ES-I3 (cell line): ENCODE measurements at regions not wholly inside any gene's neighbourhood (a gene's known extent, or its start where the extent isn't known, plus 50 kb on each side); places are given as distances from the start of the nearest gene placed in this dataset.
"Not testable (repeated sequence)": the region's sequence is repeated elsewhere in the genome, so short reads cannot be mapped to it uniquely, and the experiment has no call there.

ENCODE experiments used
- H3K36me3 ChIP-seq: 2 replicates; pipeline ENCODE4 v1.6.1; 2013; ENCODE audit warnings: mild to moderate bottlenecking, low read length, control low read depth, moderate library complexity; ENCODE audit not compliant: insufficient read depth
- H3K4me1 ChIP-seq: 2 replicates; pipeline ENCODE4 v1.6.1; 2013; ENCODE audit warnings: mild to moderate bottlenecking, control low read depth, low read length; ENCODE audit not compliant: insufficient read depth
- H3K9ac ChIP-seq: 2 replicates; pipeline ENCODE4 v1.6.1; 2013; ENCODE audit warnings: low read depth, mild to moderate bottlenecking, low read length, moderate library complexity
- H3K9me3 ChIP-seq: 2 replicates; pipeline ENCODE4 v1.6.1; 2013; ENCODE audit warnings: mild to moderate bottlenecking, low read length, moderate library complexity; ENCODE audit not compliant: control insufficient read depth, insufficient read depth

DNA sequence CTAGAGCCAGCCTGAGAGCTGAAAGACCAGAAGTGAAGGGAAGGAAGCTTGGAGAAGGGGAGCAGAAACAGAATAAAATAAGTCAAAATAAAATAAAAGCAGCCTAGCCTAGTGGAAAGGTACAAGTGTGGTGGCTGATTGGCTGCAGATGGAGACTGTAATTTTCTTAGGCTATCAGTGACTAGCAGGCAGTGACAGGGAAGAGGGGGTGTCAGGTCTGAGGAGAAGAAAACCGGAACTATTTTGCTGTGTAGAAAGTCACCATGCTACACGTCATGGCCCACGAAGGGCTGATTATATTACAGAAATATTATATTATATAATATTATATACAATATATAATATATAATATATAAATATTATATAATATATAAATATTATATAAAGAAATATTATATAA is 98.1 kb upstream of the TAF11L2 start:
- H3K9me3 ChIP-seq = no peaks in the 10 kb centered on the region
- H3K9ac ChIP-seq = no peak overlapping the region
- H3K4me1 ChIP-seq = peaks cover 48% of the 10 kb centered on the region
- no peaks in the 10 kb centered on the region for H3K36me3 ChIP-seq

DNA sequence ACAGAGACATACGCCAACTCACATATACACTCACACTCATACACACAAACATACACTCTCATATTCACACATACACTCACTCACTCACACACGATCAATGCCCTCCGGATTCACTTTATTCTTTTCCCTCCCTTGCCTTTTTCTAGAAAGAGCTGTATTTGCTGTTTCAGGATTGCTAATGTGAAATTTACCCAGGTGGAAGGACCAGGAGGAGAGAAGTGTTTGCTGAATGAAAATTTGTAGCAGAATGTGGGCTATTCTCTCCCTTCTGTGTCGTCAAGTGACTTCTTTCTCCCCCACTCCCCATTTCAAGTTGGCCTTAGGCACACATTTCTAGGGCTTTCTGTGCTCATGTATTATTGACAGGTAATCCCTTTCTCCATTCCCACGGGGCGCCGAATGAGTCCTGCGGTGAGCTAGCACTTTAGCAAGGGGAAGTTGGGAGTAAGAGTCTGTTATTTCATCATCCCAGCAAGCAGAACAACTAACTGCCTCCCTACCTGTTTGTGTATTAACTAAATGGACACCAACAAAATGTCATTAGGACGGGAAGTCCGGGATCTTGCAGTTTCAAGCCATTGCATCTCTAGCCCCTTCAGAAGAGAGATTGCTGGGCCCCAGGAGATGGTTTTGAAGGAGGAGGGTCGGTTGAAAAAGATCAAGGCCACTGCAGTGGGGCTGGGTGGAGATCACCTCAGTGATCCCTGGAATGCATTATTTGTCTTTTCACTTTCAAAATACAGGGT is 97.1 kb upstream of the TAF11L2 start:
- peaks cover 48% of the 10 kb centered on the region for H3K4me1 ChIP-seq
- H3K9ac ChIP-seq = peak overlapping the region; percentile 9
- no peaks in the 10 kb centered on the region for H3K36me3 ChIP-seq
- H3K9me3 ChIP-seq = no peaks in the 10 kb centered on the region

- H3K9ac ChIP-seq = peak overlapping the region; percentile 24; the same call in 1 of the 2 replicates
- no peaks in the 10 kb centered on the region for H3K36me3 ChIP-seq
- H3K4me1 ChIP-seq = peaks cover 48% of the 10 kb centered on the region
- no peaks in the 10 kb centered on the region for H3K9me3 ChIP-seq
Observed at GRCh38 chr5:17401470-17402288, 96.4 kb upstream of the TAF11L2 start.

DNA sequence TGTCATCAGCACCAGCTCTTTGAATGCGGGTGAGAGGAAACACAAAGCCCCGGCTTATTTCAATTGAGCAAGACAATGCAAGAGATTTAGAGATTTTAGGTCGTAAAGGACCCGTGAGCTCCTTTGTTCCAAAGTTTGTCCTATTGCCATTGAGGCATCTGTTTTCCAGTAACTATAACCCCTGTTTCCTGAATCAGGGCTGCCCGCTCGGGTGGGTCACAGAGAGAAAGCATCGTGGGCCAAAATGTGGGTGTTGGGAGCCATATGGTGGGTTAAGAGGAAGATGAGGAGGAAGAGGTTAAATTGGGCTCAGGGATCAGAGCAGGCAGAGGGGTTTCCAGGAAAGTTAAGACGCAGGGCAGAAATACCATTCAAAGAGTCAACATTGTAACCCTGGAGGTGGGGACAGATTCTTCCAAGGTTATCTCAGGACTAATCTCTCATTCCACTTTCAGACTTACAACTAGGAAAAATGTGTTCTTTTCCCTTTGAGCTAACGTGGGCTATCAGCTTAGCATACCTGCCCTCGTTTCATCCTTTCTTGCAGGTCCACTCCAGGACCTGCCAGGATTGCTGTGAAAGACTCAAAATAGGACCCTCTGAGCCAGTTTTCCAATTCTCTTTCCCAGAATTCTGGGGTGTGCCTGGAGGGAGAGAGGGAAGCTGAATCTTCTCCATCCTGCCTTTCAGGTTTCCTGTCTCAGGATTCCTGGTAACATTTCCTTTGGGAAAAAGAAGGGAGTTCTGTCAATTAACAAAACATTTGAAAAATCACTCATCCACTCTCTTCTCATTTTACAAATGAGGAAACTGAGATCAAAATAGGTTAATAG is 95.5 kb upstream of the TAF11L2 start:
- peaks cover 48% of the 10 kb centered on the region for H3K4me1 ChIP-seq
- no peaks in the 10 kb centered on the region for H3K36me3 ChIP-seq
- no peaks in the 10 kb centered on the region for H3K9me3 ChIP-seq
- peak overlapping the region; percentile 24; the same call in 1 of the 2 replicates for H3K9ac ChIP-seq

- no peaks in the 10 kb centered on the region for H3K36me3 ChIP-seq
- no peaks in the 10 kb centered on the region for H3K9me3 ChIP-seq
- no peak overlapping the region for H3K9ac ChIP-seq
- H3K4me1 ChIP-seq = peaks cover 37% of the 10 kb centered on the region
Observed at GRCh38 chr5:17403695-17404490, 94.1 kb upstream of the TAF11L2 start.

- Histone ChIP-seq H3K36me3 (no peaks in the 10 kb centered on the region), H3K9me3 (no peaks in the 10 kb centered on the region), H3K4me1 (peaks cover 20% of the 10 kb centered on the region; the same call in 1 of the 2 replicates), H3K9ac (no peak overlapping the region)
Observed at GRCh38 chr5:17405976-17406375, 92.1 kb upstream of the TAF11L2 start.

GRCh38 chr5:17406423-17406838 is 91.6 kb upstream of the TAF11L2 start:
- Histone ChIP-seq H3K4me1 (peaks cover 20% of the 10 kb centered on the region; the same call in 1 of the 2 replicates), H3K9me3 (no peaks in the 10 kb centered on the region), H3K9ac (no peak overlapping the region), H3K36me3 (no peaks in the 10 kb centered on the region)

- Histone ChIP-seq H3K4me1 (peaks cover 17% of the 10 kb centered on the region), H3K9me3 (no peaks in the 10 kb centered on the region), H3K36me3 (no peaks in the 10 kb centered on the region), H3K9ac (no peak overlapping the region)
Observed at GRCh38 chr5:17411436-17412402, 86.3 kb upstream of the TAF11L2 start.

GRCh38 chr5:17412760-17413671 is 85.0 kb upstream of the TAF11L2 start:
- Histone ChIP-seq H3K4me1 (peaks cover 17% of the 10 kb centered on the region), H3K36me3 (no peaks in the 10 kb centered on the region), H3K9me3 (no peaks in the 10 kb centered on the region), H3K9ac (no peak overlapping the region; the same call in 1 of the 2 replicates)

DNA sequence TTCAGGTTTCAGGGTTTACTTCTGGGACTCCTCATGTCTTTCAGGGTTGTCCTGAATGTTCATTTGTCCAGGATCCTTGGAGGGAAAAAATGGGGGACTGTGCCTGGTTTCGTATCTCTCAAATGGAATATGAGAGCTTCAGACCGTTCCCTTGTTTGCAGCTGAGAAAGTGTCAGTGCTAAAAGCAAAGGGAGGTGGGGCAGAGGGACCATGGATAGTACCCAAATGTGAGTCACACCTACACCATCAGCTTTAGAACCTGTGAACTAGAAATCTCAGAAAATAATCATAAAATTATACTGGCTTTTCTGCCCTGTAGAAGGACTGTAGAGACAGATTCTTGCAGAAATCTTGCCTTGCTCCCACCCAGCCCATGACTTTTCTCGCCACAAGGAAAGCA is 84.3 kb upstream of the TAF11L2 start:
- H3K4me1 ChIP-seq = peaks cover 17% of the 10 kb centered on the region
- no peaks in the 10 kb centered on the region for H3K9me3 ChIP-seq
- no peaks in the 10 kb centered on the region for H3K36me3 ChIP-seq
- H3K9ac ChIP-seq = no peak overlapping the region; the same call in 1 of the 2 replicates

- H3K9ac ChIP-seq = peak overlapping the region; percentile 34; the same call in 1 of the 2 replicates
- H3K36me3 ChIP-seq = no peaks in the 10 kb centered on the region
- H3K9me3 ChIP-seq = no peaks in the 10 kb centered on the region
- H3K4me1 ChIP-seq = peaks cover 17% of the 10 kb centered on the region
Observed at GRCh38 chr5:17415321-17415758, 82.7 kb upstream of the TAF11L2 start.

DNA sequence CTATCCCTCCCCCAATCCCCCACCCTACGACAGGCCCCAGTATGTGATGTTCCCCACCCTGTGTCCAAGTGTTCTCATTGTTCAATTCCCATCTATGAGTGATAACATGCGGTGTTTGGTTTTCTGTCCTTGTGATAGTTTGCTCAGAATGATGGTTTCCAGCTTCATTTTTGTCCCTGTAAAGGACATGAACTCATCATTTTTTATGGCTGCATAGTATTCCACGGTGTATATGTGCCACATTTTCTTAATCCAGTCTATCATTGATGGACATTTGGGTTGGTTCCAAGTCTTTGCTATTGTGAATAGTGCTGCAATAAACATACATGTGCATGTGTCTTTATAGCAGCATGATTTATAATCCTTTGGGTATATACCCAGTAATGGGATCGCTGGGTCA is 81.7 kb upstream of the TAF11L2 start:
- peaks cover 17% of the 10 kb centered on the region for H3K4me1 ChIP-seq
- H3K9me3 ChIP-seq, H3K9ac ChIP-seq, H3K36me3 ChIP-seq: not testable (repeated sequence)
